Pancreas (tissue), 10 donors: ENCODE measurements at regions not wholly inside any gene's neighbourhood (a gene's known extent, or its start where the extent isn't known, plus 50 kb on each side); places are given as distances from the start of the nearest gene placed in this dataset.
"Not testable (repeated sequence)": the region's sequence is repeated elsewhere in the genome, so short reads cannot be mapped to it uniquely, and the experiment has no call there.

Source experiments
- ATAC-seq, 4 donors: fragments of 200-7000 bp; cut with Tn5 transposase; one replicate each; pipeline versions ENCODE4 v1.8.0 to v1.9.1; 2020; ENCODE audit warnings: mild to moderate bottlenecking in 4 of 4, moderate library complexity in 4 of 4
- DNase-seq, 6 donors: peaks; one replicate each; pipeline ENCODE4 v3.0.0-alpha.2; 2020
- FAIRE-seq: peaks from 2 replicates; lab custom pipeline; 2012; peaks lifted over from hg19 to GRCh38; lab: Jason Lieb, UNC
- H3K27ac ChIP-seq, 4 donors: fragments of 200-600 bp; sonication (generic); 1 replicate in 3 of 4; 2 replicates in 1 of 4; pipeline versions ENCODE4 v1.5.0 to v1.8.0; 2020
- H3K27me3 ChIP-seq, 4 donors: fragments of 200-600 bp; one replicate each; pipeline ENCODE4 v1.8.0; 2021
- H3K36me3 ChIP-seq, 3 donors: fragments of 200-600 bp; sonication (generic) in 1 of 3; one replicate each; pipeline versions ENCODE4 v1.5.0 to v1.8.0; 2020 to 2021
- H3K4me1 ChIP-seq, 3 donors: fragments of 200-600 bp; one replicate each; pipeline ENCODE4 v1.8.0; 2021
- H3K4me3 ChIP-seq, 4 donors: fragments of 200-600 bp; sonication (generic) in 2 of 4; one replicate each; pipeline versions ENCODE4 v1.5.0 to v1.8.0; 2020 to 2021
- H3K9me3 ChIP-seq, 4 donors: fragments of 200-600 bp; one replicate each; pipeline ENCODE4 v1.8.0; 2021
- CTCF ChIP-seq, 4 donors: fragments of 200-600 bp; sonication (generic) in 3 of 4; IDR thresholded peaks; one replicate each; pipeline versions ENCODE4 v1.5.0 to v1.8.0; 2021; ENCODE audit warnings: antibody characterized with exemption in 4 of 4
- WGBS, 2 donors: extraction: QIAGEN DNeasy Blood & Tissue Kit; methylation state at CpG; one replicate each; pipeline ENCODE4 v1.1.7; 2013; 5-methylcytosine and 5-hydroxymethylcytosine counted together
- intact Hi-C, 3 donors: fragments of 100-400 bp; cut with DNase I; formaldehyde crosslinking; loops; one replicate each; pipeline versions ENCODE4 v1.11.1 to v1.14.2; 2022
- donor health status: healthy with polysubstance abuse.
- donor health status: DM: no; HTN: no; CAD: no; lungs with moderate emphysema.
- donor health status: DM: no; HTN: no; CAD: no.
- donor health status: control.
- donor health status: control.
- donor health status: Bipolar disorder and iron deficiency.
- donor health status: DM: yes; HTN: yes; CAD: no.
- donor health status: DM: no; HTN: no; CAD: no.
- donor health status: DM: no; HTN: no; CAD: no.
- donor health status: DM: yes; HTN: yes; CAD: no.

- no peaks in the 10 kb centered on the region for H3K36me3 ChIP-seq
- intact Hi-C loops = no loop called here
- TF ChIP-seq CTCF (IDR thresholded peaks at IDR 0.05) = no peak
- H3K4me1 ChIP-seq = no peaks in the 10 kb centered on the region
- no peaks in the 10 kb centered on the region for H3K9me3 ChIP-seq
- DNase-seq = no peak
- H3K27ac ChIP-seq = no peak overlapping the region
- FAIRE-seq = no peak
- H3K4me3 ChIP-seq = no peak overlapping the region
- H3K27me3 ChIP-seq = no peaks in the 10 kb centered on the region
- WGBS, 2 donors = 52 to 62% methylated on average over 3 of the region's 3 CpGs
- peak in 3 of 4 donors; percentile 57 to 69 (median 62) for ATAC-seq
These were observed 284.4 kb downstream of the OSTF1 start for GRCh38 chr9:75372499-75373268.

- TF ChIP-seq CTCF (IDR thresholded peaks at IDR 0.05) = no peak
- Histone ChIP-seq H3K27ac (no peak overlapping the region), H3K9me3 (no peaks in the 10 kb centered on the region), H3K36me3 (no peaks in the 10 kb centered on the region), H3K4me3 (no peak overlapping the region), H3K27me3 (no peaks in the 10 kb centered on the region), H3K4me1 (no peaks in the 10 kb centered on the region)
- intact Hi-C loops = no loop called here
- ATAC-seq (no peak), DNase-seq (no peak), FAIRE-seq (no peak)
- 60 to 67% methylated on average over 3 of the region's 3 CpGs for WGBS, 2 donors
These were observed 288.5 kb downstream of the OSTF1 start for GRCh38 chr9:75376680-75377254.

- TF ChIP-seq CTCF (IDR thresholded peaks at IDR 0.05) = no peak
- intact Hi-C loops = no loop called here
- ATAC-seq (peak in 3 of 4 donors; percentile 32 to 69 (median 50)), FAIRE-seq (no peak), DNase-seq (peak in 4 of 6 donors; percentile 20 to 24 (median 22))
- Histone ChIP-seq H3K9me3 (no peaks in the 10 kb centered on the region), H3K27me3 (no peaks in the 10 kb centered on the region), H3K4me1 (no peaks in the 10 kb centered on the region), H3K36me3 (no peaks in the 10 kb centered on the region), H3K4me3 (no peak overlapping the region), H3K27ac (no peak overlapping the region)
- WGBS, 2 donors = 32% methylated on average over 9 of the region's 9 CpGs
These were observed 289.7 kb downstream of the OSTF1 start for GRCh38 chr9:75378036-75378435.

GRCh38 chr9:75378926-75379325 lies 290.6 kb downstream of the OSTF1 start:
- no peaks in the 10 kb centered on the region for H3K9me3 ChIP-seq
- intact Hi-C loops = no loop called here
- no peaks in the 10 kb centered on the region for H3K27me3 ChIP-seq
- no peaks in the 10 kb centered on the region for H3K36me3 ChIP-seq
- DNase-seq = no peak
- WGBS, 2 donors = 36 to 53% methylated on average over 1 of the region's 1 CpG
- no peak for FAIRE-seq
- ATAC-seq = no peak
- no peak for TF ChIP-seq CTCF (IDR thresholded peaks at IDR 0.05)
- no peaks in the 10 kb centered on the region for H3K4me1 ChIP-seq
- no peak overlapping the region for H3K27ac ChIP-seq
- H3K4me3 ChIP-seq = no peak overlapping the region

GRCh38 chr9:75382126-75382525 lies 293.8 kb downstream of the OSTF1 start:
- DNase-seq = no peak
- 31 to 37% methylated on average over 2 of the region's 2 CpGs for WGBS, 2 donors
- H3K27me3 ChIP-seq = no peaks in the 10 kb centered on the region
- ATAC-seq = no peak
- H3K9me3 ChIP-seq = no peaks in the 10 kb centered on the region
- intact Hi-C loops = loop anchor here in 1 of 3 donors (10.0 kb wide), 1 partner anchor 73 kb away; no protein-coding TSS in a partner anchor
- H3K4me3 ChIP-seq = no peak overlapping the region
- no peak for FAIRE-seq
- no peak overlapping the region for H3K27ac ChIP-seq
- no peaks in the 10 kb centered on the region for H3K4me1 ChIP-seq
- H3K36me3 ChIP-seq = no peaks in the 10 kb centered on the region
- TF ChIP-seq CTCF (IDR thresholded peaks at IDR 0.05) = no peak

GRCh38 chr9:75383420-75384034 lies 295.2 kb downstream of the OSTF1 start:
- not testable (repeated sequence) for H3K4me3 ChIP-seq, H3K27me3 ChIP-seq, FAIRE-seq, H3K27ac ChIP-seq, H3K9me3 ChIP-seq, DNase-seq, H3K4me1 ChIP-seq, H3K36me3 ChIP-seq, ATAC-seq
- intact Hi-C loops = loop anchor here in 1 of 3 donors (10.0 kb wide), 1 partner anchor 71 kb away; no protein-coding TSS in a partner anchor
- WGBS, 2 donors = 27 to 44% methylated on average over 1 of the region's 1 CpG
